Glomerular endothelial cell (primary cell): ENCODE measurements at regions not wholly inside any gene's neighbourhood (a gene's known extent, or its start where the extent isn't known, plus 50 kb on each side); places are given as distances from the start of the nearest gene placed in this dataset.
"Not testable (repeated sequence)": the region's sequence is repeated elsewhere in the genome, so short reads cannot be mapped to it uniquely, and the experiment has no call there.

Source experiments
- DNase-seq: peaks from one replicate; pipeline ENCODE4 v3.0.0-alpha.2; 2011; ENCODE audit warnings: low read depth, low spot score; ENCODE audit errors: extremely low read depth

DNA sequence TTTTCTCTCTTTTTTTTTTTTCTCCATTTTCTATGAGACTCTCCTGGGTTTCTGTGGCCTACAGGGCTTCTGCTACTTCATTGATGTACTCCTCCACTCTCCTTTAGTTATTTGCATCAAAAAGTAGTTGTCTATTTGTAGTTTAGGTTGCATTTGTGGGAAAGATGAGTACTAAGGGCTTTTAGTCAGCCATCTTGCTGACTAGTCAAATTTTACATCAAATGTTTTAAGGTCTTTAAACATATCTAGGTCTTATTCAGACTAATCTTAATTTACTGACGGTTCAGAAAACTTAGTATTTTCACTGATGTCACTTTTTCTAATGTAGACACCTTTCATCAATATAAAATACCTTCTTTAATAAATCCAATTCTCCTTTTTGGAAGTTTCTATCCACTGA lies 871.0 kb downstream of the PLOD2 start:
- DNase-seq: no peak

GRCh38 chr3:145294572-145294971 lies 866.4 kb downstream of the PLOD2 start:
- DNase-seq: no peak

- DNase-seq: no peak
These were observed 853.7 kb downstream of the PLOD2 start for GRCh38 chr3:145307272-145307671.

- DNase-seq: no peak
These were observed 847.2 kb downstream of the PLOD2 start for GRCh38 chr3:145313751-145314150.

GRCh38 chr3:145316253-145316652 lies 844.7 kb downstream of the PLOD2 start:
- DNase-seq: not testable (repeated sequence)

GRCh38 chr3:145326666-145327065 lies 834.3 kb downstream of the PLOD2 start:
- DNase-seq: no peak

DNA sequence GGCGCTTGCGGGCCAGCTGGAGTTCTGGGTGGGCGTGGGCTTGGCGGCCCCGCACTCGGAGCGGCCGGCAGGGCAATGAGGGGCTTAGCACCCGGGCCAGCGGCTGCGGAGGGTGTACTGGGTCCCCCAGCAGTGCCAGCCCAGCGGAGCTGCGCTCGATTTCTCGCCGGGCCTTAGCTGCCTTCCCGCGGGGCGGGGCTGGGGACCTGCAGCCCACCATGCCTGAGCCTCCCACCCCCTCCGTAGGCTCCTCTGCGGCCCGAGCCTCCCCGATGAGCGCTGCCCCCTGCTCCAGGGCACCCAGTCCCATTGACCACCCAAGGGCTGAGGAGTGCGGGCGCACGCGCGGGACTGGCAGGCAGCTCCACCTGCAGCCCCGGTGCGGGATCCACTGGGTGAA lies 827.6 kb downstream of the PLOD2 start:
- not testable (repeated sequence) for DNase-seq

DNA sequence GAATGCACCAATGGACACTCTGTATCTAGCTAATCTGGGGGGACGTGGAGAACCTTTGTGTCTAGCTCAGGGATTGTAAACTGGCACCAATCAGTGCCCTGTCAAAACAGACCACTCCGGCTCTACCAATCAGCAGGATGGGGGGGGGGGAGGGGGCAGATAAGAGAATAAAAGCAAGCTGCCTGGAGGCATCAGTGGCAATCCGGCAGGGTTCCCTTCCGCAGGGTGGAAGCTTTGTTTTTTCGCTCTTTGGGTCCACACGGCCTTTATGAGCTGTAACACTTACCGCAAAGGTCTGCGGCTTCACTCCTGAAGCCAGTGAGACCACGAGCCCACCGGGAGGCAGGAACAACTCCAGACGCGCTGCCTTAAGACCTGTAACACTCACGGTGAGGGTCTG lies 827.1 kb downstream of the PLOD2 start:
- no peak for DNase-seq

DNA sequence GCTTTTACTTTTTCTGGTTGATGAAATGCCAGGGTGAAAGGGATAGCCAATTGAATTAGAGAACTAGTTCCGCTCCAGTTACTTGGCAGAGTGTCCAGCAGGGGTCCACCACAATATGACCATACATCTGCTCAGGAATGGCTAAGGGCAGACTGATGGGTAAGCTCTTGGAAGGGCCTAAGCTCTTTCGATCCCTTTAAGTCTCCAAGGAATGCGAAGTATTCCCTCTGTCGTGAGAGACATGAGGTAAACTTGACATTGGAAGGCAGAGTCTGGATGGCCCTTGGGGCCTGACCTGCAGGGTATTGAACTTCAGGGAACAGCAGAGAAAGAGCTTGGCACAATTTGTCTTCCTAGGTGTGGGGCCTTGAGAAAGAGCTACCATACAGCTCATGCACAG lies 805.8 kb downstream of the PLOD2 start:
- DNase-seq: no peak

- DNase-seq: no peak
These were observed 803.5 kb downstream of the PLOD2 start for GRCh38 chr3:145357453-145357852.

DNA sequence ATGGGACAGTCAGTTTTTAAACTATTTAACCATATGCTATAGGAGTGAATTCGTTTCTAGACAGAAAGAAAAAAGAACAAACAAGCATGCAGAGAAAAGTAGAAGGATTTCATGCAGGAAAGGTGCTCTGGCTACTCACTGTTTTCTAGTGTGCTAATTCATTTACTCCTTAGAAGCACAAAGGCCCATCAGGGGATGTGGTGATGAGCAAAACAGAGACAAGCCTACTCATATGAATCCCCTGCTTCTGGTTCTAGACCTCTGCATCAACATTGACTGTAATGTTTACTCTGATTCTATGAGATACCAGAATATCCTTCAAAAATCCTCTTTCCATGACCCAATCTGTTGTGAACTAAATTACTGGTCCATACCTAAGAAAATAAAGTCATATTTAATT lies 801.9 kb downstream of the PLOD2 start:
- DNase-seq: no peak

DNA sequence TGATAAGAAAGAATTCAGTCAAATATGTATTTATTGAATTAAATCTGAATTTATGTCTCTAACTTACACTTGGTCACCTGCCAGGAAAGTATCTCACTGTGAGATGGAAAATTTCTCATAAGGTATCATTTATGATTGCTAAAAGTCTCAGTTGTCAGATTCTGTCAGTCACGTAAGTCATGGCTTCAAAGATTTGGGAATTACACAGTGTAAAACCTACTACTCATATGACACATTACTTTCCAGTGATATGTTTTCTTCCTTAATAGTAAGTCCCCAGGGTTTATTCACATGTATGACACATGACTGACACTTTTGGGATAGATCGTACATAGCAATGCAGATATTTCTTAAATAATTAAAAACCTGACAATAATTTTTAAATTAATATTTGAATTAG lies 792.2 kb downstream of the PLOD2 start:
- DNase-seq: no peak

- DNase-seq: no peak
These were observed 790.1 kb downstream of the PLOD2 start for GRCh38 chr3:145370870-145371269.

DNA sequence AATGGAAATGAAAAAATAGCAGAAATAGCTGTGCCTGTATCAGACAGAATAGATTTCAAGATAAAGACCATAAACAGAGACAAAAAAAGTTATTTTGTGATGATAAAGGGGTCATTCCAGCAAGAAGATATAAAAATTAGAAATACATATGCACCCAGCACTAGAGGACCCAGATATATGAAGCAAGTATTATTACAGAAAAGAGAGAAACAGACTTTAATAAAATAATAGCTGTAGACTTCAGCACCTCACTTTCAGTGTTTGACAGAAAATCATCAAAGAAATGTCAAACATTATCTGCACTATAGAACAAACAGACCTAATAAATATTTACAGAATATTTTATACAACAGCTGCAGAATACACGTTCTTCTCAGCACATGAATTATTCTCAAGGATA lies 783.7 kb downstream of the PLOD2 start:
- DNase-seq: no peak

- no peak for DNase-seq
These were observed 777.6 kb downstream of the PLOD2 start for GRCh38 chr3:145383416-145383815.

DNA sequence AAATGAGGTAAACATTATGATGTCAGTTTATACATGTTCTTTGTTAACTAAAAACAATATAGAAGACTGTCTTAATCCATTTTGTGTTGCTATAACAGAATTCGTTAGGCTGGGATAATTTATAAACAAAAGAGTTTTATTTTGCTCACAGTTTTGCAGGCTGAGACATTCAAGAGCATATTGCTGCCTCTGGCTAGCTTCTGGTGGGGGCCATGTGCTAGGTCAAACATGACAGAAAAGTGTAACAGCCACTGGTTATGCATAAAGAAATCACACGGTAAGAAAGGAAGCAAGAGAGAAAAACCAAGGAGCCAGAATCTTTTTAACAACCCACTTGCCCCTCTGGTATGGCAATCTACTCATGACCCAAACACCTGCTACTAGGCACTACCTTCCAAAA lies 776.7 kb downstream of the PLOD2 start:
- DNase-seq: no peak

GRCh38 chr3:145387211-145387610 lies 773.8 kb downstream of the PLOD2 start:
- no peak for DNase-seq

DNA sequence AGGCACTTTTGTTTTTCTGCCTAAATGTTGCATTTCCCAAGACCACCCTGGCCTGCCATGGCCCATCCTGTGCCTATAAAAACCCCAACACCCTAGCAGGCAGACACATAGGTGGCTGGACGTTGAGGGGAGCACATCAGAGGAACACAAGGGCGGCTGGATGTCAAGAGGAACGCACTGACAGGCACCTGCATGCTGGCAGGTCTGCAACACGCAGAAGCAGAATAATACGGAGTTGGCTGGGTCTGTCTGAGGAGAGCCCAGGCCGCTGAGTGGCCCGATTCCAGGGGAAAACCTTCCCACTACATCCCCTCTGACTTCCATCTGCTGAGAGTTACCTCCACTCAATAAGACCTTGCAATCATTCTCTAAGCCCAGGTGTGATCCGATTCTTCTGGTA lies 765.6 kb downstream of the PLOD2 start:
- DNase-seq: no peak

DNA sequence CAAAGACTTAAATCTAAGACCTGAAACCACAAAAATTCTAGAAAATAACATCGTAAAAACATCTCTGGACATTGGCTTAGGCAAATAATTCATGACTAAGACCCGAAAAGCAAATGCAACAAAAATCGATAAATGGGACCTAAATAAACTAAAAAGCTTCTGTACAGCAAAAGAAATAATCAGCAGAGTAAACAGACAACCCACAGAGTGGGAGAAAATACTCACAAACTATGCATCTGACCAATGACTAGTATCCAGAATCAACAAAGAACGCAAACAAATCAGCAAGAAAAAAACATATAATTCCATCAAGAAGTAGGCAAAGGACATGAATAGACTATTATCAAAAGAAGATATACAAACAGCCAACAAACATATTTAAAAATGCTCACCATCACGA lies 749.4 kb downstream of the PLOD2 start:
- DNase-seq: no peak

GRCh38 chr3:145417678-145418077 lies 743.3 kb downstream of the PLOD2 start:
- no peak for DNase-seq

DNA sequence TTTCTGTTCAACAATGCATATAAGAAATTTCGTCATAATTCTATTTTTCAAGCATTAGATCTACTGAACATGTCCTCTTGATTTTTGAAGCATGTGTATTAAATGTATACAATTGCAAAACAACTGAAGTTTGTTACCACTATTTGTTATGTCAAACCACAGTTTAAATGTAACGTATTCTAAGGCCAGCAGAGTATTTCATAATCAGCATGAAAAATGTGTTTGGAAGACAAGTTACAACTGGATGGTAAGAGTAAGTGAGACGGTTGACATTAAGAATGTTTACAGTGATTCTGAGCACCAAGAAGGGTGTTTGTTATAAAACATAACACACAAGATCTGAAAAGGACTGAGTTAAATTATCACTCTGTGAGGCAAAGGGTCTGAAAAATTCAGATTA lies 738.4 kb downstream of the PLOD2 start:
- no peak for DNase-seq

DNA sequence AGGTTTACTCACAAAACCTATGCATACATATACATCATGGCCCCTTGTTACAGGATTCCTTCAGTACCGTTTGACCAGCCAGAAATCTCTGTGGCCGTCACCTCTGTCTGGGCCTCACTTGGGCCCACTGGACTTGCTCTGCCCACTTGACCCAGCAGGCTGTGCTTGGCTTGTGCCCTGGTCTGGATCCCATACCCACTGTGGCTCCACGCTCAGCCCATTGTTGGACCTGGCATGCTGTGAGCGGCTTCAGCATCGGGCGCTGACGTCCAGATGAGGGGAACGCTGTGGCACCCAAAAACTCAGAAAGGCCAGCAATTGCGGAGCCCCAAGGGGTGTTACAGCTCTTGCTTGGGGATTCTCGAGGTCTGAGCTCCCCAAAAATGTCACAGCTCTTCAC lies 733.6 kb downstream of the PLOD2 start:
- no peak for DNase-seq

DNA sequence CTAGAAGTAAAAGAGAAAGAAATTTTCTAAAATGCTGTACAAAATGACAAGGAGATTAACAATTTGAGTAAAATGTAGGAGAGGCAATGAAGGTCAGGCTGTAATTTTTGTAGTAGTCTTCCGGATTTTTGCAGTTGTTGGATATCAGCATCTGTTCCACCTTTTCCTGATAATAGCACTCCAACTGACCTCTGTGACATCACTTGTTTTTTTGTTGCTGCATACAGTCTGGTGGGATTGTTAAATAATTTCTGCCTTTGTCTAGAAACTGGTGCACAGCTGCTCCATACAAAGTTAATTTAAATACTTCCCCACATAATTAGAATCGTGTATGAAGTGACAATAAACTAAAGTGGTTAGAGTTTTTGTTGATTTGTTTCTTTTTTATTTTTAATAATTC lies 731.4 kb downstream of the PLOD2 start:
- peak; percentile 33 for DNase-seq

DNA sequence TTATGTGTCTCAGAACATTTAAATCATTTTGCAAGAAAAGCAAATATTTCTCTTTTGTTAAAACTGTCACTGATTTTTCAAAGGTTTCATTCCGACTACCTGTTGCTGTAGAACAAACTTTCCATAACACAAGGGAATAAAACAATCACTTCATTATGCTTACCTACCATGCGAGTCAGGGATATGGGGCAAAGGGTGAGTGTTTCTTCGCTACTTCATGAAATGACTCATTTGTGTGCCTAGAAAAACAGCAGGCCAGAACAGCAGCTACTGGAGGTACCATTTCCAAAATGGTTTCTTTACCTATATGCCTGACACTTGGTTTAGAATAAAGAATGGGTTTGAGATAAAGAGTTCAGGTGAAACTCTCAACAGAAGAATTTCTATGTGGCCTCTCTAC lies 712.5 kb downstream of the PLOD2 start:
- no peak for DNase-seq
